ENCODE measurements at regions not wholly inside any gene's neighbourhood (a gene's known extent, or its start where the extent isn't known, plus 50 kb on each side); places are given as distances from the start of the nearest gene placed in this dataset.

GRCh38 chr11:108994887-108995286 is 330.0 kb downstream of the DDX10 start:
- DNase-seq (ENCODE audit: low read depth): no peak

- peak; percentile 38 for DNase-seq (ENCODE audit: low read depth)
Observed at GRCh38 chr11:108997826-108998225, 333.0 kb downstream of the DDX10 start.

- DNase-seq (ENCODE audit: low read depth): no peak
Observed at GRCh38 chr11:109000531-109000930, 335.7 kb downstream of the DDX10 start.

- DNase-seq (ENCODE audit: low read depth): no peak
Observed at GRCh38 chr11:109001585-109001984, 336.7 kb downstream of the DDX10 start.

- no peak for DNase-seq (ENCODE audit: low read depth)
Observed at GRCh38 chr11:109012991-109013390, 348.1 kb downstream of the DDX10 start.

- DNase-seq (ENCODE audit: low read depth): peak; percentile 77
Observed at GRCh38 chr11:109015283-109015682, 350.4 kb downstream of the DDX10 start.

- no peak for DNase-seq (ENCODE audit: low read depth)
Observed at GRCh38 chr11:109016724-109017123, 351.9 kb downstream of the DDX10 start.

GRCh38 chr11:109017489-109017888 is 352.6 kb downstream of the DDX10 start:
- no peak for DNase-seq (ENCODE audit: low read depth)

GRCh38 chr11:109018639-109019038 is 353.8 kb downstream of the DDX10 start:
- DNase-seq (ENCODE audit: low read depth): no peak

GRCh38 chr11:109019342-109019936 is 354.6 kb downstream of the DDX10 start:
- no peak for DNase-seq (ENCODE audit: low read depth)

GRCh38 chr11:109023036-109023435 is 358.2 kb downstream of the DDX10 start:
- DNase-seq (ENCODE audit: low read depth): no peak

GRCh38 chr11:109026891-109027489 is 362.1 kb downstream of the DDX10 start:
- DNase-seq (ENCODE audit: low read depth): peak; percentile 61

- no peak for DNase-seq (ENCODE audit: low read depth)
Observed at GRCh38 chr11:109027851-109028250, 363.0 kb downstream of the DDX10 start.

GRCh38 chr11:109029927-109030326 is 365.1 kb downstream of the DDX10 start:
- no peak for DNase-seq (ENCODE audit: low read depth)

- DNase-seq (ENCODE audit: low read depth): peak; percentile 94
Observed at GRCh38 chr11:109033627-109034338, 368.9 kb downstream of the DDX10 start.

- peak; percentile 73 for DNase-seq (ENCODE audit: low read depth)
Observed at GRCh38 chr11:109034339-109034696, 369.4 kb downstream of the DDX10 start.

- no peak for DNase-seq (ENCODE audit: low read depth)
Observed at GRCh38 chr11:109035284-109035683, 370.4 kb downstream of the DDX10 start.

- peak; percentile 53 for DNase-seq (ENCODE audit: low read depth)
Observed at GRCh38 chr11:109036011-109036410, 371.1 kb downstream of the DDX10 start.

GRCh38 chr11:109037856-109038780 is 373.2 kb downstream of the DDX10 start:
- peak; percentile 95 for DNase-seq (ENCODE audit: low read depth)

GRCh38 chr11:109039611-109040010 is 374.7 kb downstream of the DDX10 start:
- no peak for DNase-seq (ENCODE audit: low read depth)

GRCh38 chr11:109040303-109040702 is 375.4 kb downstream of the DDX10 start:
- no peak for DNase-seq (ENCODE audit: low read depth)

- peak; percentile 8 for DNase-seq (ENCODE audit: low read depth)
Observed at GRCh38 chr11:109041876-109042275, 377.0 kb downstream of the DDX10 start.
